ENCODE measurements at regions not wholly inside any gene's neighbourhood (a gene's known extent, or its start where the extent isn't known, plus 50 kb on each side); places are given as distances from the start of the nearest gene placed in this dataset.

- Histone ChIP-seq H3K27ac (no peak overlapping the region), H3K9ac (no peak overlapping the region), H3K9me3 (ENCODE audit: low read depth) (no peaks in the 10 kb centered on the region), H3F3A (ENCODE audit: low read depth) (no peaks in the 10 kb centered on the region), H3K79me2 (ENCODE audit: low read depth) (no peaks in the 10 kb centered on the region), H3K27me3 (no peaks in the 10 kb centered on the region), H3K4me3 (no peak overlapping the region), H4K20me1 (ENCODE audit: low read depth) (no peaks in the 10 kb centered on the region), H3K4me2 (no peak overlapping the region), H2AFZ (replicated peaks) (no peak overlapping the region), H3K36me3 (no peaks in the 10 kb centered on the region), H3K4me1 (no peaks in the 10 kb centered on the region)
- no peaks in the 10 kb centered on the region for H3K9me3 Mint-ChIP-seq
- H3K27ac Mint-ChIP-seq, result no peak overlapping the region
- no peak overlapping the region for H3K4me3 Mint-ChIP-seq
- H3K4me1 Mint-ChIP-seq, result peaks cover 20% of the 10 kb centered on the region
- DNase-seq (ENCODE audit: low spot score), result no peak
- H3K27me3 Mint-ChIP-seq (ENCODE audit: insufficient read depth, low read depth), result no peaks in the 10 kb centered on the region
- TF ChIP-seq EZH2phosphoT487 (IDR thresholded peaks at IDR 0.05) (no peak), EZH2 (IDR thresholded peaks at IDR 0.05) (no peak)
- TF ChIP-seq, protein P1, sequence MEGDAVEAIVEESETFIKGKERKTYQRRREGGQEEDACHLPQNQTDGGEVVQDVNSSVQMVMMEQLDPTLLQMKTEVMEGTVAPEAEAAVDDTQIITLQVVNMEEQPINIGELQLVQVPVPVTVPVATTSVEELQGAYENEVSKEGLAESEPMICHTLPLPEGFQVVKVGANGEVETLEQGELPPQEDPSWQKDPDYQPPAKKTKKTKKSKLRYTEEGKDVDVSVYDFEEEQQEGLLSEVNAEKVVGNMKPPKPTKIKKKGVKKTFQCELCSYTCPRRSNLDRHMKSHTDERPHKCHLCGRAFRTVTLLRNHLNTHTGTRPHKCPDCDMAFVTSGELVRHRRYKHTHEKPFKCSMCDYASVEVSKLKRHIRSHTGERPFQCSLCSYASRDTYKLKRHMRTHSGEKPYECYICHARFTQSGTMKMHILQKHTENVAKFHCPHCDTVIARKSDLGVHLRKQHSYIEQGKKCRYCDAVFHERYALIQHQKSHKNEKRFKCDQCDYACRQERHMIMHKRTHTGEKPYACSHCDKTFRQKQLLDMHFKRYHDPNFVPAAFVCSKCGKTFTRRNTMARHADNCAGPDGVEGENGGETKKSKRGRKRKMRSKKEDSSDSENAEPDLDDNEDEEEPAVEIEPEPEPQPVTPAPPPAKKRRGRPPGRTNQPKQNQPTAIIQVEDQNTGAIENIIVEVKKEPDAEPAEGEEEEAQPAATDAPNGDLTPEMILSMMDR (IDR thresholded peaks at IDR 0.05), result no peak
- H3K36me3 Mint-ChIP-seq, result no peaks in the 10 kb centered on the region
These were observed 435.0 kb upstream of the CBLB start for GRCh38 chr3:106303766-106304165.

- no peaks in the 10 kb centered on the region for H3K27me3 Mint-ChIP-seq (ENCODE audit: insufficient read depth, low read depth)
- Histone ChIP-seq H3K27ac (no peak overlapping the region), H3K27me3 (no peaks in the 10 kb centered on the region), H4K20me1 (ENCODE audit: low read depth) (no peaks in the 10 kb centered on the region), H3K4me1 (peaks cover 6% of the 10 kb centered on the region), H2AFZ (replicated peaks) (no peak overlapping the region), H3F3A (ENCODE audit: low read depth) (no peaks in the 10 kb centered on the region), H3K4me3 (no peak overlapping the region), H3K79me2 (ENCODE audit: low read depth) (no peaks in the 10 kb centered on the region), H3K4me2 (no peak overlapping the region), H3K9me3 (ENCODE audit: low read depth) (no peaks in the 10 kb centered on the region), H3K9ac (no peak overlapping the region), H3K36me3 (no peaks in the 10 kb centered on the region)
- no peak overlapping the region for H3K27ac Mint-ChIP-seq
- no peak overlapping the region for H3K4me3 Mint-ChIP-seq
- TF ChIP-seq EZH2 (IDR thresholded peaks at IDR 0.05) (no peak), EZH2phosphoT487 (IDR thresholded peaks at IDR 0.05) (no peak)
- TF ChIP-seq, protein P1 (IDR thresholded peaks at IDR 0.05), result no peak
- H3K36me3 Mint-ChIP-seq, result no peaks in the 10 kb centered on the region
- H3K9me3 Mint-ChIP-seq, result no peaks in the 10 kb centered on the region
- no peak for DNase-seq (ENCODE audit: low spot score)
- H3K4me1 Mint-ChIP-seq, result peaks cover 22% of the 10 kb centered on the region
These were observed 436.3 kb upstream of the CBLB start for GRCh38 chr3:106305127-106305526.

DNA sequence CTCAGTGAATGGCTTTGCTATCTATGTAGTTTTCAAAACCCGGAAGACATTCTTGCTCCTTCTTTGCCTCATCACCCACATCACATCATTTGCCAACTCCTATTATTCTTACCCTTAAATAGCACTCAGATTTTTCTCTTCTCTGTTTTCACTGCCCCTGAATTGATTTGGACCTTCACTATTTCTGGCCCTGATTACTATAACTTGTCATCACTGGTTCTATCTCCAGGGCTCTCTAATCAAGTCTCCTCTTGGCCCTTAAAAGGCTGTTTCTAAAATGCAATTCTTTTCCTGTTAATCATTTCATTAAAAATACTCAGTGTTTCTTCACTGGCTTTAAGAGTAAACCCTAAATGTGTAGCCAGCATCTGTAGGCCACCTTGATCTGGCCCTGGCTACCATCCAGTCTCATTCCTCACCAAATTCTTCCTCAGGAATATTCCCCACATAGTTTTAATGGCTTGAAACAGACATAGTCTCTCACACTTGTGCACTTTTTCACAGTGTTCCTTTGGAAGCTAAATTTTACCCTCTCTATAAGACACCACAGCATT lies 437.1 kb upstream of the CBLB start:
- Histone ChIP-seq H3K79me2 (ENCODE audit: low read depth) (no peaks in the 10 kb centered on the region), H3K27me3 (no peaks in the 10 kb centered on the region), H3K4me3 (no peak overlapping the region), H3K9ac (no peak overlapping the region), H3K9me3 (ENCODE audit: low read depth) (no peaks in the 10 kb centered on the region), H3K4me2 (no peak overlapping the region), H3K27ac (no peak overlapping the region), H4K20me1 (ENCODE audit: low read depth) (no peaks in the 10 kb centered on the region), H3F3A (ENCODE audit: low read depth) (no peaks in the 10 kb centered on the region), H3K4me1 (peaks cover 6% of the 10 kb centered on the region), H2AFZ (replicated peaks) (no peak overlapping the region), H3K36me3 (no peaks in the 10 kb centered on the region)
- Mint-ChIP-seq H3K27ac (no peak overlapping the region), H3K27me3 (ENCODE audit: insufficient read depth, low read depth) (no peaks in the 10 kb centered on the region), H3K4me3 (no peak overlapping the region), H3K9me3 (no peaks in the 10 kb centered on the region), H3K36me3 (no peaks in the 10 kb centered on the region), H3K4me1 (peaks cover 21% of the 10 kb centered on the region)
- TF ChIP-seq EZH2phosphoT487 (IDR thresholded peaks at IDR 0.05), result no peak
- TF ChIP-seq EZH2 (IDR thresholded peaks at IDR 0.05), result no peak
- TF ChIP-seq, protein P1 (IDR thresholded peaks at IDR 0.05), result no peak
- no peak for DNase-seq (ENCODE audit: low spot score)

Measured in neural progenitor cell (in vitro differentiated cells).